ENCODE measurements at regions not wholly inside any gene's neighbourhood (a gene's known extent, or its start where the extent isn't known, plus 50 kb on each side); places are given as distances from the start of the nearest gene placed in this dataset.

DNA sequence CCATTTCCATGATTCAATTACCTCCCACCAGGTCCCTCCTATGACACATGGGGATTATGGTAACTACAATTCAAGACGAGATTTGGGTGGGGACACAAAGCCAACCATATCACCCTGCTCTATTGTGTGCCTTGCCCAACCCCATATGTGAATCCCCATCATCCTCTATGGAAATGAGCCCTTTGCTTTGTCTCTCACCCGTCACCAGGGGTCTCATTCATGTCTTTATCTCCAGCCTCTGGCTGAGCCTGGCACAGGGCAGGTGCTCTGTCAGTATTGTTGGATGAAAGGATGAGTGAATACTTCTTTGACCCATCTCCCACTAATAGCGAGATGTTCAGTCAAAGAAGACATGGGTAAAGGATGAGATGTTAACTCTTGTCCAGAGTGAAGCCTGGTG, 116.6 kb upstream of the LGALSL start:
- TF ChIP-seq EZH2 (optimal IDR thresholded peaks at IDR 0.05; ENCODE audit: low read depth, low read length) (no peak), CTCF (IDR thresholded peaks at IDR 0.05; ENCODE audit: low read length) (no peak), EZH2phosphoT487 (IDR thresholded peaks at IDR 0.05; ENCODE audit: low read length) (no peak)
